Transverse colon (tissue), 4 donors: ENCODE measurements at regions not wholly inside any gene's neighbourhood (a gene's known extent, or its start where the extent isn't known, plus 50 kb on each side); places are given as distances from the start of the nearest gene placed in this dataset.

ENCODE experiments used
- DNase-seq: peaks from one replicate; pipeline ENCODE4 v3.0.0-alpha.2; 2019
- H3K27ac ChIP-seq, 4 donors: fragments of 200-600 bp; sonication (generic); 2 replicates each; pipeline ENCODE4 v1.5.1; 2016 to 2018; ENCODE audit warnings: inconsistent platforms in 4 of 4
- H3K27me3 ChIP-seq: fragments of 200-600 bp; sonication (generic); 2 replicates; pipeline ENCODE4 v1.5.1; 2017; ENCODE audit warnings: inconsistent platforms
- H3K36me3 ChIP-seq, 4 donors: fragments of 200-600 bp; sonication (generic); 2 replicates each; pipeline ENCODE4 v1.5.1; 2017 to 2019; ENCODE audit warnings: inconsistent platforms in 4 of 4
- H3K4me1 ChIP-seq, 4 donors: fragments of 200-600 bp; sonication (generic); 2 replicates each; pipeline ENCODE4 v1.5.1; 2017 to 2020; ENCODE audit warnings: inconsistent platforms in 4 of 4
- H3K4me3 ChIP-seq, 4 donors: fragments of 200-600 bp; sonication (generic); 1 replicate in 1 of 4; 2 replicates in 3 of 4; pipeline versions ENCODE4 v1.5.1 to v1.6.1; 2017 to 2019; ENCODE audit warnings: inconsistent platforms in 4 of 4
- H3K9me3 ChIP-seq, 2 donors: fragments of 200-600 bp; sonication (generic); 2 replicates each; pipeline ENCODE4 v1.5.1; 2017 to 2019; ENCODE audit warnings: inconsistent platforms in 2 of 2
- CTCF ChIP-seq, 5 experiments: fragments of 200-600 bp in 3 of 5; fragments of 450-650 bp in 2 of 5; sonication (generic) in 3 of 5; IDR thresholded peaks; 1 replicate in 2 of 5; 2 replicates in 3 of 5; pipeline ENCODE4 v1.5.1; 2016 to 2017; ENCODE audit warnings: antibody characterized with exemption in 5 of 5, inconsistent platforms in 3 of 5, mild to moderate bottlenecking in 2 of 5, moderate library complexity in 1 of 5
- EP300 ChIP-seq: sonication (generic); formaldehyde crosslinking; IDR thresholded peaks from one replicate; pipeline ENCODE4 v1.6.1; 2017; ENCODE audit warnings: antibody characterized with exemption, low read depth
- POLR2A ChIP-seq: fragments of 450-650 bp; IDR thresholded peaks from one replicate; pipeline ENCODE4 v1.6.1; 2016; ENCODE audit warnings: antibody characterized with exemption, mild to moderate bottlenecking, moderate library complexity
- POLR2AphosphoS5 ChIP-seq, 3 donors: sonication (generic); formaldehyde crosslinking; IDR thresholded peaks; one replicate each; pipeline ENCODE4 v1.6.1; 2016; ENCODE audit warnings: antibody characterized with exemption in 3 of 3
- WGBS, 2 donors: methylation state at CpG; one replicate each; pipeline ENCODE4 v1.1.5; 2018; ENCODE audit warnings: low coverage in 1 of 2; 5-methylcytosine and 5-hydroxymethylcytosine counted together
- in situ Hi-C, 4 donors: fragments of 200-750 bp; cut with MboI; loops; one replicate each; pipeline versions ENCODE4 v1.15.0 to v1.15.1; 2017; ENCODE audit warnings: low sequenced_read_pairs in 3 of 4, low pct_ligation_motif_present in 1 of 4, low pct_unique_long_range_greater_than_20kb in 1 of 4
- intact Hi-C: fragments of 100-400 bp; cut with DNase I; formaldehyde crosslinking; loops from one replicate; pipeline ENCODE4 v1.15.1; 2023; ENCODE audit warnings: low total_unique reads

GRCh38 chr14:34183478-34183877 lies 232.6 kb upstream of the EGLN3 start:
- TF ChIP-seq POLR2AphosphoS5 (IDR thresholded peaks at IDR 0.05) (no peak), EP300 (no peak), POLR2A (no peak), CTCF (IDR thresholded peaks at IDR 0.05) (no peak)
- intact Hi-C loops, result no loop called here
- no peak overlapping the region for H3K4me3 ChIP-seq
- no peaks in the 10 kb centered on the region for H3K9me3 ChIP-seq
- WGBS, 2 donors, result 84 to 90% methylated on average over 7 of the region's 7 CpGs
- no peaks in the 10 kb centered on the region for H3K27me3 ChIP-seq
- no peaks in the 10 kb centered on the region for H3K36me3 ChIP-seq
- peaks cover 0 to 4% (median 0%) of the 10 kb centered on the region in 4 donors for H3K4me1 ChIP-seq
- in situ Hi-C loops, result no loop called here
- no peak overlapping the region for H3K27ac ChIP-seq
- no peak for DNase-seq

GRCh38 chr14:34181338-34181737 lies 230.5 kb upstream of the EGLN3 start:
- TF ChIP-seq EP300, result no peak
- TF ChIP-seq POLR2A, result no peak
- no peak for TF ChIP-seq POLR2AphosphoS5 (IDR thresholded peaks at IDR 0.05)
- TF ChIP-seq CTCF (IDR thresholded peaks at IDR 0.05), result no peak
- in situ Hi-C loops, result no loop called here

GRCh38 chr14:34180869-34181268 lies 230.0 kb upstream of the EGLN3 start:
- Histone ChIP-seq H3K4me3 (no peak overlapping the region), H3K4me1 (peaks cover 0 to 4% (median 0%) of the 10 kb centered on the region in 4 donors), H3K9me3 (no peaks in the 10 kb centered on the region), H3K27ac (no peak overlapping the region), H3K27me3 (no peaks in the 10 kb centered on the region), H3K36me3 (no peaks in the 10 kb centered on the region)
- no peak for TF ChIP-seq EP300
- TF ChIP-seq POLR2A, result no peak
- TF ChIP-seq CTCF (IDR thresholded peaks at IDR 0.05), result no peak
- no peak for TF ChIP-seq POLR2AphosphoS5 (IDR thresholded peaks at IDR 0.05)
- no peak for DNase-seq
- 58 to 74% methylated on average over 2 of the region's 2 CpGs for WGBS, 2 donors
- in situ Hi-C loops (no loop called here), intact Hi-C loops (no loop called here)

More at GRCh38 chr14:34181338-34181737, 230.5 kb upstream of the EGLN3 start:
- WGBS, 2 donors, result 58 to 62% methylated on average over 2 of the region's 2 CpGs
- Histone ChIP-seq H3K9me3 (no peaks in the 10 kb centered on the region), H3K27ac (no peak overlapping the region), H3K4me1 (peaks cover 0 to 4% (median 0%) of the 10 kb centered on the region in 4 donors), H3K4me3 (no peak overlapping the region), H3K27me3 (no peaks in the 10 kb centered on the region), H3K36me3 (no peaks in the 10 kb centered on the region)
- DNase-seq, result no peak
- intact Hi-C loops, result no loop called here

GRCh38 chr14:34180434-34180833 lies 229.6 kb upstream of the EGLN3 start:
- H3K4me3 ChIP-seq, result no peak overlapping the region
- in situ Hi-C loops, result no loop called here
- H3K4me1 ChIP-seq, result peaks cover 0 to 4% (median 0%) of the 10 kb centered on the region in 4 donors
- intact Hi-C loops, result no loop called here
- TF ChIP-seq CTCF (IDR thresholded peaks at IDR 0.05), result no peak
- 48 to 54% methylated on average over 3 to 4 of the region's 4 CpGs for WGBS, 2 donors
- no peaks in the 10 kb centered on the region for H3K27me3 ChIP-seq
- H3K9me3 ChIP-seq, result no peaks in the 10 kb centered on the region
- H3K27ac ChIP-seq, result no peak overlapping the region
- no peak for DNase-seq
- no peaks in the 10 kb centered on the region for H3K36me3 ChIP-seq
